ENCODE measurements at regions not wholly inside any gene's neighbourhood (a gene's known extent, or its start where the extent isn't known, plus 50 kb on each side); places are given as distances from the start of the nearest gene placed in this dataset.

DNA sequence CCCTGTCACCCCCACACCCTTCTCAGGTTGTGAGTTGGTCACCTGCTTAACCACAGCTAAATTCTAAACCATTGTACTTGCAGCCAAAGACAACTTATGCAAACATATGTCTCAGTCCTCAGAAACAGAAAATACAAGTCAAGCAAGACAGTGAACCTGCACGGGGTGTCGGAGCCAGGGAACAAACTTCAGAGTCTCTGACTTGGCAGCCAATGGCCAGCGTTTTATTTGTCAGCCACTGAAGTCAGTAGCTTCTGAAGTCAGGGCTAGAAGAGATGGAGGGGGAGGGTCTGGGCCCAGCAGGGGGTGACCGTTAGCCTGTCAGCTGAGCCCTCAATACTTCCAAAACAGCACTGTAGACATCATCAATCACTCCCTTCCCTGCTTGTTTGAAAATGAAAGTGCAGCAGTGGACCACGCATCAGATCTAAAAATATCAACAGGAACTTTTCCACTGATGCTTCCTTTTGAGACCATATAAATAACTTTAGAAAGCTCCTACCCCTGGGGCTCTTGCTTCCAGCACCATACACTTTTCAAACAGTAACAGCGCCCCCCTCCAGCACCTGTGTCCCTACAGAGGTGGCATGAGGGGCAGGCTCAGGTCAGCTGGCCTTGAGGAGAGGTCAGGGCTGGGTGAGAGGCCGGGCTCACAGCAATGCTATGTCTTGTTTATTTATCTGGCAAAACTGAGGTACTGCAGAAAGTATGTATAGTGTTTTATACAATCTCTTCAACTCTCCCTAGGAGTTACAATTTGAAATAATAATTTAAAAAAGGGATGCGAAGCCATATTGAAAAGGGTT is 142.5 kb downstream of the ACER2 start:
- no peak overlapping the region for H3K27ac ChIP-seq

DNA sequence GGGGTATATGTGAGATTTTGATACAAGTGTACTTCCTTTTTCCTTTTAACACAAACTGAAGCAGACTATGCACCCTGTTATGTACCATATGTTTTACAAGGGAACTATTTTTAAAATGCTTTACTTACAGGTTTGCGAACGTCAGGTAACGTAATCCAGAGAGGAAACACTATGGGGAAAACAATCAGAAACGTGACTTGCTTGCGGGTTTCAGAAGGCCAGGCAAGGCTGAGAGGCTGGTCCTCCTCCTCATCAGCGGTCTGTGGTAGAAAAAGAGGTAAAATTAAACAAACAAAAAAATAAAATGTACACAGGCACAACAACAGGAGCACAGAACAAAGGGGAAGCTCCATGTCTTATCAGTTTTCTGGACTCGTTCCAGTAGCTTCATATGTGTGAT is 141.2 kb downstream of the ACER2 start:
- intact Hi-C loops (cut with DNase I): no loop called here
- H3K36me3 ChIP-seq: no peaks in the 10 kb centered on the region
- no peak for DNase-seq
- no peaks in the 10 kb centered on the region for H3K27me3 ChIP-seq
- peaks cover 0 to 7% (median 0%) of the 10 kb centered on the region in 11 donors for H3K9me3 ChIP-seq
- H3K4me1 ChIP-seq: peaks cover 0 to 9% (median 0%) of the 10 kb centered on the region in 9 donors
- ATAC-seq: no peak
- no peak overlapping the region for H3K27ac ChIP-seq
- TF ChIP-seq, protein P1, sequence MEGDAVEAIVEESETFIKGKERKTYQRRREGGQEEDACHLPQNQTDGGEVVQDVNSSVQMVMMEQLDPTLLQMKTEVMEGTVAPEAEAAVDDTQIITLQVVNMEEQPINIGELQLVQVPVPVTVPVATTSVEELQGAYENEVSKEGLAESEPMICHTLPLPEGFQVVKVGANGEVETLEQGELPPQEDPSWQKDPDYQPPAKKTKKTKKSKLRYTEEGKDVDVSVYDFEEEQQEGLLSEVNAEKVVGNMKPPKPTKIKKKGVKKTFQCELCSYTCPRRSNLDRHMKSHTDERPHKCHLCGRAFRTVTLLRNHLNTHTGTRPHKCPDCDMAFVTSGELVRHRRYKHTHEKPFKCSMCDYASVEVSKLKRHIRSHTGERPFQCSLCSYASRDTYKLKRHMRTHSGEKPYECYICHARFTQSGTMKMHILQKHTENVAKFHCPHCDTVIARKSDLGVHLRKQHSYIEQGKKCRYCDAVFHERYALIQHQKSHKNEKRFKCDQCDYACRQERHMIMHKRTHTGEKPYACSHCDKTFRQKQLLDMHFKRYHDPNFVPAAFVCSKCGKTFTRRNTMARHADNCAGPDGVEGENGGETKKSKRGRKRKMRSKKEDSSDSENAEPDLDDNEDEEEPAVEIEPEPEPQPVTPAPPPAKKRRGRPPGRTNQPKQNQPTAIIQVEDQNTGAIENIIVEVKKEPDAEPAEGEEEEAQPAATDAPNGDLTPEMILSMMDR (IDR thresholded peaks at IDR 0.05): no peak
- 82 to 84% methylated on average over 7 of the region's 7 CpGs for WGBS, 2 donors
- no peak overlapping the region for H3K4me3 ChIP-seq

More for the DNA sequence above, 142.5 kb downstream of the ACER2 start:
- WGBS, 2 donors: 31 to 45% methylated on average over 8 of the region's 8 CpGs
- Histone ChIP-seq H3K4me1 (peaks cover 0 to 9% (median 0%) of the 10 kb centered on the region in 9 donors), H3K4me3 (peak overlapping the region in 8 of 10 donors; percentile 2 to 37 (median 14)), H3K36me3 (no peaks in the 10 kb centered on the region), H3K9me3 (peaks cover 0 to 7% (median 0%) of the 10 kb centered on the region in 11 donors), H3K27me3 (no peaks in the 10 kb centered on the region)
- TF ChIP-seq, protein P1 (IDR thresholded peaks at IDR 0.05): no peak
- ATAC-seq (peak in 1 of 8 donors; percentile 14), DNase-seq (no peak)
- intact Hi-C loops (cut with DNase I): no loop called here

DNA sequence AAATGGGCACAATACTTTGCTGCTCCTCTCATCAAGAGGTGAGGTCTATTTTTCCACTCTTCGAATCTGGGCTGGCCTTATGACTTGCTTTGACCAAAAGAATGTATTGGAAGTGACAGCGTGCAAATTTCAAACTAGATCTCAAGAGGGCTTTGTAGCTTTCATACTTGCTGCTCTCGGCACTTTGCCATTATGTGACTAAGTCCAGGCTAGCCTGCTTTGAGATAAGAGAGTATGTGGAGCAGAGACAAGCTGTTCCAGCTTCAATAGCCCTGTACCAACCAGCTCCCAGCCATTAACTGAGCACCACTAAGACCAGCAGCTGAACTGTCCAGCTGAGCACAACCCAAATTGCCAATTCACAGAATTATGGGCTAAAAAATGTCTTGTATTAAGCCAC is 124.6 kb downstream of the ACER2 start:
- 20 to 38% methylated on average over 3 of the region's 3 CpGs for WGBS, 2 donors
- intact Hi-C loops (cut with DNase I): no loop called here
- no peaks in the 10 kb centered on the region for H3K36me3 ChIP-seq
- no peak overlapping the region for H3K27ac ChIP-seq
- TF ChIP-seq, protein P1 (IDR thresholded peaks at IDR 0.05): no peak
- no peaks in the 10 kb centered on the region for H3K27me3 ChIP-seq
- no peaks in the 10 kb centered on the region for H3K4me1 ChIP-seq
- DNase-seq (no peak), ATAC-seq (peak in 3 of 8 donors; percentile 16 to 35 (median 35))
- no peak overlapping the region for H3K4me3 ChIP-seq
- H3K9me3 ChIP-seq: peaks cover 0 to 24% (median 0%) of the 10 kb centered on the region in 11 donors

DNA sequence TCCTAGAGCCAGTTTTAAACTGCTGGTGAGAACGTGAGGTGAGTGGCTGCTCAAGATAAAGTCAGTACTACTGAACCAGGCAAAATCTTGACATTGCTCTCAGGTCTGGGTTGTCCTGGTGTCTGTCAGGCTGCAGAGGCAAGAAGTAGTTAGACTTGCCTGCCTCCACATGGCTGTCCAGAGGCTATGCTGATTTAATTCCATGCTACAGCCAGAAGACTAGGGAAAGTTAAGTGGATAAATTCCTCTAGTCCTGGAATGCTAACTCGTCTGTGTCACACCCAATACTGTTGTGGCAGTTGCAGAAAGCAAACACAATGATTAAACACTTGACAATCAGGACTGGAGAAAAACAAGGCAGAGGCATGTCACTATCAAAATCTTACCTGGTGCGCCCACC is 118.9 kb downstream of the ACER2 start:
- H3K9me3 ChIP-seq: no peaks in the 10 kb centered on the region
- no peaks in the 10 kb centered on the region for H3K27me3 ChIP-seq
- no peaks in the 10 kb centered on the region for H3K36me3 ChIP-seq
- DNase-seq: no peak
- intact Hi-C loops (cut with DNase I): no loop called here
- no peak overlapping the region for H3K27ac ChIP-seq
- H3K4me3 ChIP-seq: no peak overlapping the region
- TF ChIP-seq, protein P1 (IDR thresholded peaks at IDR 0.05): no peak
- 44 to 52% methylated on average over 3 of the region's 3 CpGs for WGBS, 2 donors
- ATAC-seq: no peak
- no peaks in the 10 kb centered on the region for H3K4me1 ChIP-seq
